SU-DHL-6 (cell line): ENCODE measurements at regions not wholly inside any gene's neighbourhood (a gene's known extent, or its start where the extent isn't known, plus 50 kb on each side); places are given as distances from the start of the nearest gene placed in this dataset.

Experiments used
- EZH2phosphoT487 ChIP-seq: fragments of 200-600 bp; sonication (generic), shearing (Covaris generic); conservative IDR thresholded peaks from 2 replicates; pipeline ENCODE4 v1.6.1; 2018; ENCODE audit warnings: mild to moderate bottlenecking, antibody characterized with exemption, low read length, moderate library complexity, mixed read lengths
- TF ChIP-seq, protein P1 (sequence below): fragments of 200-600 bp; sonication (generic); IDR thresholded peaks from one replicate; pipeline ENCODE4 v1.5.1; 2017; ENCODE audit warnings: antibody characterized with exemption, mild to moderate bottlenecking, low read length, moderate library complexity; ENCODE audit not compliant: insufficient read depth, poor library complexity, severe bottlenecking

DNA sequence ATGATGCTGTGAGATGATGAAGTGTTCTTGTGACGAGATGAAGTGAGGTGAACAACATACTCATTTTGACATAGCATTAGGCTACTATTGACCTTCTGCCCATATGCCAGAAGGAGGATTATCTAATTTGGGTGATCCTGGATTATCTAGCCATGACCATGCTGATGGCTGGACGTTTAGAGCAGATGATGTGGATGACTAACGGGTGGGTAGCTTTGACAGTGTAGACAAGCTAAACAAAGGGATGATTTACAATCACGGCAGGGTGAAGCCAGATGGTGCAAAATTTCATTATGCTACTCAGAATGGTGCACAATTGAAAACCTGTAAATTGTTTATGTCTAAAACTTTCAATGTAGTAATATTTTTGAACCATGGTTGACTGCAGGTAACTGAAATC, 2403.4 kb upstream of the ACO1 start:
- TF ChIP-seq, protein P1, sequence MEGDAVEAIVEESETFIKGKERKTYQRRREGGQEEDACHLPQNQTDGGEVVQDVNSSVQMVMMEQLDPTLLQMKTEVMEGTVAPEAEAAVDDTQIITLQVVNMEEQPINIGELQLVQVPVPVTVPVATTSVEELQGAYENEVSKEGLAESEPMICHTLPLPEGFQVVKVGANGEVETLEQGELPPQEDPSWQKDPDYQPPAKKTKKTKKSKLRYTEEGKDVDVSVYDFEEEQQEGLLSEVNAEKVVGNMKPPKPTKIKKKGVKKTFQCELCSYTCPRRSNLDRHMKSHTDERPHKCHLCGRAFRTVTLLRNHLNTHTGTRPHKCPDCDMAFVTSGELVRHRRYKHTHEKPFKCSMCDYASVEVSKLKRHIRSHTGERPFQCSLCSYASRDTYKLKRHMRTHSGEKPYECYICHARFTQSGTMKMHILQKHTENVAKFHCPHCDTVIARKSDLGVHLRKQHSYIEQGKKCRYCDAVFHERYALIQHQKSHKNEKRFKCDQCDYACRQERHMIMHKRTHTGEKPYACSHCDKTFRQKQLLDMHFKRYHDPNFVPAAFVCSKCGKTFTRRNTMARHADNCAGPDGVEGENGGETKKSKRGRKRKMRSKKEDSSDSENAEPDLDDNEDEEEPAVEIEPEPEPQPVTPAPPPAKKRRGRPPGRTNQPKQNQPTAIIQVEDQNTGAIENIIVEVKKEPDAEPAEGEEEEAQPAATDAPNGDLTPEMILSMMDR: no peak
- TF ChIP-seq EZH2phosphoT487: no peak
